Ammon's horn (tissue), 1 donor: ENCODE measurements at regions not wholly inside any gene's neighbourhood (a gene's known extent, or its start where the extent isn't known, plus 50 kb on each side); places are given as distances from the start of the nearest gene placed in this dataset.

Experiments
- DNase-seq: peaks from one replicate; pipeline ENCODE4 v3.0.0-alpha.2; 2016; ENCODE audit warnings: low spot score

DNA sequence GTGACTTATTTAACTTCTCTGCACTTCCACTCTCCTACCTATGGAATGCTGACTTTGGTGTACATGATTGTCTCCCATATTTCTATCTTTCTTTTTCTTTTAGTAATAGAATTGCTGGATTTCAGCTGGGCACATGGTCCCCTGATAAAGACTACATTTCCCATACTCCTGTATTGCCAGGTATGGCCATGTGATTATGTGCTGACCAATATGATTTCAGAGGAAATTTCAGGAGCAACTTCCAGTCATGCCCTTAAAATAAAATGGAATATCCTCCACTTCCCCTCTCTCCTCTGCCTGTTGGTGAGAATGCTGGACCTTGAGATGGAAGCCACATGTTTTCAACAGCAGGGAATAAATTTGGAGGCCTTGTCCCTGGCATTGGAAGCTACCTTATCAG lies 130.7 kb upstream of the IGSF21 start:
- DNase-seq: no peak

DNA sequence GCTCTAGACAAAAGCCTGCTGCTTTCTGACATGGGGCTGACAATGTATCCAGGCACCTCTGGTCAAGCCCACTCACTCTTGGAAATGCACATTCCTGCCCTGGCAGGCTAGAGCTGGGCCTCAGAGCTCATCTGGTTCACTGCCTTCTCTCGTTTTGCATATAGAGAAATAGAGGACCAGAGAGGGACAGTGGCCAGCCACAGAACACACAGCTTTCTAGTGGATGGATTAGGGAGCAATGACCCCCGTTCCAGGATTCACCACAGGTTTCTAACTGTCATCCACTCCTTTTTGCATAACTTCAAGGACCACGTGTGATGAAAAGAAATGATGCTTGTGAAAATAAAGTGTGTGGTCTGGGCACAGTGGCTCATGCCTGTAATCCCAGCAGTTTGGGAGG lies 129.6 kb upstream of the IGSF21 start:
- DNase-seq: no peak

DNA sequence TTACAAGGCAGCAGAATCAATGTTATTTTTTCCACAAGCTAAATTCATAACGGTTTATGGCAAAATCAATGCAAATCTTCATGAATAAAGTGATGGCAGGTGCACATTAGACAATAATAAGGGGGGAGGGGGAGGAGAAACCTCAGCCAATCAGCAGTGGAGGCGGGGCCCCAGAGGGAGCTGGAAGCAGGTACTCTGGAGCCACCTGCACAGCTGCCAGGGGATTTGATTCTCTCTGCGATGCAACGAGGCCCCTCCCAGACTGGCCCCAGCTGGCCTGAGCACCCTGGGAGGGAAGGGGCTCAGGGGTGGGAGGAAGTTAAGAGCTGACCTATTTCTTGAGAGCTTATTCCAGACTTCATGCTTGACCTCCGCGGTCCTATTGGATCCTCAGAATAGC lies 127.8 kb upstream of the IGSF21 start:
- DNase-seq: no peak

DNA sequence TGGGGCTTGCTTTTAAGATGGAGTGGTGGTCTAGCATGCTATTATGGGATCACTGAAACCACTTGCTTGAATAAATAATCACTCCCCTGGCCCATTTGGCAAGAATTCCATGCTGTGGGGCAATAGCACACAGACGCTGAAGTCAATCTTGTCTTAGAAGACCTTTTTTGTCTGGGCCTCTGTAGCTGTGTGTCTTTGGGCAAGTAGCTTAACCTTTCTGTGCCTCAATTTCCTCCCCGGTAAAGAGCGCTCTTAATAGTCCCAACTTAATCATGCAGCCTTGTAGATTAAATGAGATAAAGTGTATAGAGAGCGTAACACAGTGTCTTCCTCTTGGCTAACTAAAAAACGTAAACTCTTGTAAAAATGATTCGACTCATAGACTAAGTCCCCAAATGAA lies 125.4 kb upstream of the IGSF21 start:
- no peak for DNase-seq

DNA sequence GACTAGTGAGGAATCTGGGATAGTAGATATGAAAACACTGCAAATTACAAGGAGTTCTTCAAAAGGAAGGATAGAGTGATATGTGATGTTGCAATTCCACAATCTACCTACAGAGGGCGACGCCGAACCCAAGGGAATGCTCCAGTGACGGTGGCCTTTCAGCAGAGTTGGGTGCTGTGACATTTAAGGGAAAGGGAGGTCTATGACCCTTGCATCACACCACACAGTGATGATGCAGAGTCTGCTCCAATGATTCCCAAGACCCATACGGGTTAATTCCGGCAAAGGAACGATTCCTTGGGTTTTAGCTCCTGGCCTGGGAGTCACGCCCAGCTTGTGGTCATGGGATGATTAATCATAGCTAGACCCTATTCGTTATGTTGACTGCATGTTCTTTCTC lies 123.0 kb upstream of the IGSF21 start:
- peak; percentile 25 for DNase-seq

DNA sequence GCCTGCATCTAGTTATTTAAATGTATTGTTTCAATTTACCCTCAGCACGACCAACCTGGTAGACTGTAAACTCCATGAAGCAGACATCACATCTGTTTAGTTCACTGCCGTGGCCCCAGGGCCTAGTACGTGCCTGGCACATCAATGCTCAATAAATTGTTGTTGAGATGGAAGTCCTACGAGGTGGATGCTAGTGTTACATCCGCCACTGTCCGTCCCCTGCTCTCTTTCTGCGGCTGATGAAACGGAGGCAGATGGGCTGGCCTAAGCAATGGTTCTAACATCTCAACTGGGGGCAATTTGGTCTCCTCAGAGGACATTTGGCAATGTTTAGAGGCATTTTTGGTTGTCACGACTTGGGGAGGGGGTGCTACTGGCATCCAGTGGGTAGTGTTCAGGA lies 121.4 kb upstream of the IGSF21 start:
- no peak for DNase-seq

DNA sequence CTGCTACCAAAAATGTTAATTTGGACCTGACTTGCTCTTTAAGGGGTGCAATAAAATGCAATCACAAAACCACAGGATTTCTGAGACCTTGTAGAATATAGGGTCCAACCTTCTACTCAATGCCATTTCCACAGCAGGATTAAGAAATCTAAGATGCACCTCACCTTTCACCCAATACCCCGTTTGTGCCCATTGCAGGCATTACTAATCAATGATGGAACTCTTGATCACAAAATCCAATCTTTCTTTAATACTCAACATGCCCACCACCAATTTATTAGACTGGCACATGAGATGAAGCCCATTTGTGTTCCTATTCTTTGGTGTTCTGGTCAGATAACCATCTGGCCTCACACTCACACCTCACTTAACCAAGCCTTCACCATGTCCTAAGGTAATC lies 117.2 kb upstream of the IGSF21 start:
- no peak for DNase-seq

DNA sequence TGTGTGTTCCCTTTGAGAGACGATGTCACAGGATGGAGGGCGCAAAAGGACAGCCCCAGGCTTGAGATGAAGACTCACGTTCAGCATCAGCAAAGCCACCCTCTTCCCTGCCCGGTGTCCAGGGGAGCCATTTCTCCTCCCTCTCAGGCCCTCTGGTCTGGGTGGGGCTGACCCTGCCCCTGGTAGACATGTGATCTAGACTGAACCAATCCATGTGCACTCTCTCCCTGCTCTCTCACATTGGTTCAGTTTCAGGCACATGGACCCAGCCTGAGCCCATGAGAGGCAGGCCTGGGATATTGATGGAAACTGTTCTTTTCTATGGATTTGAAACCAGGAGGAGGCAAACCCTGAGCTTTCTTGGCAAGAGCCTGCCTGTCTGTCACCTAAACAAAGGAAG lies 115.6 kb upstream of the IGSF21 start:
- no peak for DNase-seq

DNA sequence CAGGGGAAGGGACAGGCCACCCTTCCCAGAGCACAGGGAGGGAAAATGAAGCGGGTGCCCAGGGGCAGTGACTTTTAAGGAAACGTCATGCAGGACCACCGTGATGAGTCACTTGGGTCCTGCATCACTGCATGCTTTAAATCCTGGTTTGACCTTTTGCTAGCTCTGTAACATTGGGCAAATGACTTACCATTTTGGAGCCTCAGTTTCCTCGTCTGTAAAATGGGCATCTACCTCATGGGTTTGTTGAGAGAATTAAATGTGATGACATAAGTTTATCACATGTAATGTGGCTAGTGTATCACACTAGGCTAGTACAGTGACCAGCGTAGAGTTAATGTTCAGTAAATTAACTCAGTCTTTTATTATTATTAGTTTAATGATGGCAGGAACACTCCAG lies 114.8 kb upstream of the IGSF21 start:
- DNase-seq: no peak

DNA sequence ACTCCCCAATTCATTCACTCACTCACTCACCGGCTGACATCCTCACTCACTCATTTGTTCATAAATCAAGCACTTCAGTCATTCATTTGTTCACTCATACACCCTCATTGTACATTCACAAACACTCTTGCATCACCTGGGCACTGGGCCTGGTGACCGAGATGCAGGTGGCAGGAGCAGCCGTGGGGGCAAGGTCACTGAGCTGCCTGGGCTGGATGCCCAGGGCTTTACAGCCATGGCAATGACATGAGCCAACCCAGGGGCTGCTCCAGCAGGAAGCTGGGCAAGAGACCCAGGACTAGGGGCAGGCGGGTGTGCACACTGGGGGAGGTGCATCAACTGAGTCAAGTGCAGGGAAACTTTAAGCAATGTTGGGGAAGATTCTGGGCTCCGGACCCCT lies 113.6 kb upstream of the IGSF21 start:
- no peak for DNase-seq

DNA sequence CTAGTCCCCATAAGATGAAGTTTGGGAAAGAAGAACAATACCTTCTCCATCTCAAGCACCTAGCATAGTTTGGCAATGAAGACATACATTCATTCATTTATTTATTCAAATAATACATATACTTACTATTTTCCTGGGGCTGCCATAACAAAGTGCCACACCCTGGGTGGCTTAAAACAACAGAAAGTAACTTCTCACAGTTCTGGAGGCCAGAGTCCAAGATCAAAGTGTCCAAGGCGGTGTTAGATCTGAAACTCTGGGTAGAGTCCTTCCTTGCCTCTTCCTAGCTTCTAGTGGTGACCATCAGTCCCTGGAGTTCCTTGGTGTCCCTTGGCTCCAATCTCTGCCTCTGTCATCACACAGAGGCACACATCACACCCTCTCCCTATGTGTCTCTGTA lies 112.1 kb upstream of the IGSF21 start:
- no peak for DNase-seq

DNA sequence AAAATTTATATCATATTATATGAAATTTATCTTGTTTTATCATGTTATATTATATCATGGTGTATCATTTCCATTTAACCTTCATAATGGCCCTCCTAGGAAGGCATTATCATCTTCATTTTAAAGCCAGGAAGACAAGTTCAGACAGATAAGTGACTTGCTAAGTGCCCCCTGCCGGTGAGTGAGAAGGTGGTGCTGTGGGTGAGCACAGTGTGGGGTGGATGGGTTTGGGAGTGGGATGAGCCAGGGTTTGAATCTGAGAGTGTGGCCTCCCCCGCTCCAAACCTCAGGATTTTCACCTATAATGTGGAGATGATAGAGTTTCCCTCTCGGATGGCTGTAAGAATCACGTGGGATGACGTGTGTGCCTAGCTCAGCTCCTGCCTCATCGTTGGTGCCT lies 108.7 kb upstream of the IGSF21 start:
- DNase-seq: no peak

DNA sequence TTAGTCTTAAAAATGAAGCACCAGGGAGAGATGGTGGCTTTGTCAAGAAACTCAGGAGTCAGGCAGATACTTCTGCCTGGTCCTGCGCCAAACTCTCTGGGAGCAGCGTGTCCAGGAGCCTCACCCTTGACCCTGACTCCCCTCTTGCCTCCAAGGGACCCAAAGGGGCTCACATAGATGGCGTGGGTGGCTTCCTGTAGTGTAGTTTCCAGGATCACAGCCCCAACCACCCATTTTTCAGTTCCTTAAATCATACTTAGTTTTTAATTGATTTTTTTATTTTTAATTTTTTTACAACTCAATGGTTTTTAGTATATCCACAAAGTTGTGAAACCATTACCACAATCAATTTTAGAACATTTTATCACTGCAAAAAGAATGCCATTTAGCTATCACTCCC lies 107.7 kb upstream of the IGSF21 start:
- no peak for DNase-seq

DNA sequence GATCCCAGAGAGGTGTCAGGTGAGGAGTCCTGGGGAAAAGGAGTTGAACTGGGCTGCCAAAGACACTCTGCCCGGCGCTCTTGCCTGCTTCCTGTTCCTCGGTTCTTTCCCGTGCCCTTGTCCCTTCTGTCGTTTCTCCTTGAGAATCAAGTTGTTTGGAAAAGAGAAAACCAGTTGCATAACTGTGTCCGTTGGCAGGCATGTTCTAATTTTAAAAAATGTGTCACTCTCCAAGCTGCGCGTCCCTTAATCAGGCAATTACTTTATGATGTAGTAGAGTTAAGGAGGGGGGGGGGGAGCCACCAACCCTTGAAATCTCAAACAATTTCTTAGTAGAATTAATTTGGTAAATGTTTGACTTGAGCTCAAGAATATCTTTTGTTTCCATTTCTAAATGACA lies 105.9 kb upstream of the IGSF21 start:
- peak; percentile 19 for DNase-seq

DNA sequence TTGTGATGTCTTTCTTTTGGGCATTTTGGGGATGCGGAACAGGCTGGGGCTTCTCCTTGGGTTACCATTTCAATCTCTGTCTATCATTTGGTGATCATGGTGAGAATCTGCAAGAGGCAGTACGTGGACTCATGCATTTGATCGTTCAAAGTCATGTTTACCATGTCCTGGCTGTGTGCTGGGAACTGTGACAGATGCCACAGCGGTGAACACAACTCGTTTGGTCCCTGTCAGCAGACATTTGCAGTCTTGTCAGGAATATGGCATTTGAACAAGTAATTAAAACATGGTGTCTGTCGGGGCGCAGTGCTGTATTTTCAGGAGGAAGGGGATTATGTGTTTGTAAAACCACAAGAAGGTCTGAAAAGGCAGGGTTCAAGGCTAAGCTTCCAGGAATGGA lies 103.3 kb upstream of the IGSF21 start:
- DNase-seq: no peak

DNA sequence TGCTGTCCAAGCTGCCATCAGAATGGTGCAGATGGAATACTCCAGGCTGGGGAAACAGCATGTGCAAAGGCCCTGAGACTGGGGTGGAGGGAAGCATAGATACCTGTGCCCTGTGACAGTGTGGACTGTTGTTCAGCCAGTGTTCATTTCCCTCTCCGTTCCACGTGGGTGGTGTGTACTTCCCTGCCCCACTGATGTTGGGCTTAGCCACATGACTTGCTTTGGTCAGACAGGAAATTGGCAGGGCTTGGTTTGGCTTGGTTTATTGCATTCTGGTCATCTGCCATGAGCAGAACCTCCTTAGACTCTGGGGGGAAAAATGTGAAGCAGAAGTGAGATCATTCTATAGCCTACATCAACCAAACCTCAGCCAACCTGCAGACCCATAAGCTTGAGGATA lies 102.4 kb upstream of the IGSF21 start:
- peak; percentile 55 for DNase-seq

DNA sequence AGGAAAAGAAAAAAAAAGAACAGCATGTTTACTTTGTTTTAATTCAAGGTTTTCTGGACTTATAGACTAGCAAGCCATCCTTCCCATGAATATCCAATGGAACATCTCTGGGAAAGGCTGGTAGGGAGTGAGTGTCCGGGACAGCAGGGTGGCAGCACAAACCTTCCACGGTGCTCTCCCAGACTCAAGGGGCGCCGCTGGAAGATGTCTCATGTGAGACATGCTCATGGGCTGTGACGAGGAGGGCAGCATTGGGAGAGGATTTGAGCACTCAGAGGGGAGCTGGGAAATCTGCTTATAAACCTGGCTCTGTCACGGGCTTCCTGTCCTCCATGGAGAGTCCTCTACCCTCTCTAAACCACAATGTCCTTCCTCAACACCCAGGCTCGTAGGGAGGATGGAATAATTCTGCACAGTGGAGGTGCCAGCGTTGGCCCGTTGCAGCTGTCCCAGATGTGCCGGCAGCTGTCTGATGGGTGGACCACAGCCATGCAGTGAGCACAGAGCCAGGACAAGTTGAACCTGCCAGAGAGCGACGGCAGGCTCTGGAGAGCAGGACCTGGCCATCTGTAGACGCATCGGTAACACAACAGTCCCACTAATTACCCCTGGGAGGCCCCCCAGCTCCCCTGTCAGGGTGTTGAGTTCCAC lies 100.1 kb upstream of the IGSF21 start:
- no peak for DNase-seq

DNA sequence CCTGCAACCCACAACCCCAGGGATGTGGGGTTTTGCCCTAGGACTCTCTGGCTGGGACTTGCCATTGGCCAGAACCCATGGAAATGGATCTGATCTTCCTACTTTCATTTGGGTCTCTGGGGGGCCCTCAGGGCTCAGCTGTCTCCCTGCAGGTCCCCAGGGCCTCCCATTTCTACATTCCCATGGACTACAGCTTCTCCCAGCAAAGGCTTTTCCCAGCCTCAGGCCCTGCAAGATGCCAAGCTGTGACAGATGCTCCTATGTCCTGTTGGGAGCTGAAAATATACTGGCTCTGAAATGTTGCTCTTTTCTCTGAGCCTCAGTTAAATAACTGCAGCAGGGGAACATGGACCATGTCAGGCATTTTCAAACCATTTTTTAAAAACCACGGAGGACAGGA lies 99.5 kb upstream of the IGSF21 start:
- no peak for DNase-seq

DNA sequence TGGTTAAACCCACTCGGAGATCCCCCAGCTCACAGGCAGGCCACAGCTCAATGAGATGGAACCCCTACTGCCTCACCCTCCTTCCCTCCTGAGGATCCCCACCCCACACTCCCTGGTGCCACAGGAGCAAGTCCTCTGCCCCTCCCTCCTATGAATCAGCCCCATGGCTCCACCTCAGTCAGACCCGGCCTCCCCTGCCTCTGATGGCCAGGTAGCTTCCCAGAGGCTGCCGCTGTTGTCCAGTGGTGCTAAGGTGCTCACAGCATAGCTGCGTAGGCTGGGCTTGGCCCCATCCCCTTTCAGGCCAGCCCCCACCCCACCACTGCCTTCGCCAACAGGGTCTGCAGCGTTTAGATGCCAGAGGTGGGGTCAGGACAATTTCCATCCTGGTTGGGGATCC lies 98.5 kb upstream of the IGSF21 start:
- DNase-seq: no peak

DNA sequence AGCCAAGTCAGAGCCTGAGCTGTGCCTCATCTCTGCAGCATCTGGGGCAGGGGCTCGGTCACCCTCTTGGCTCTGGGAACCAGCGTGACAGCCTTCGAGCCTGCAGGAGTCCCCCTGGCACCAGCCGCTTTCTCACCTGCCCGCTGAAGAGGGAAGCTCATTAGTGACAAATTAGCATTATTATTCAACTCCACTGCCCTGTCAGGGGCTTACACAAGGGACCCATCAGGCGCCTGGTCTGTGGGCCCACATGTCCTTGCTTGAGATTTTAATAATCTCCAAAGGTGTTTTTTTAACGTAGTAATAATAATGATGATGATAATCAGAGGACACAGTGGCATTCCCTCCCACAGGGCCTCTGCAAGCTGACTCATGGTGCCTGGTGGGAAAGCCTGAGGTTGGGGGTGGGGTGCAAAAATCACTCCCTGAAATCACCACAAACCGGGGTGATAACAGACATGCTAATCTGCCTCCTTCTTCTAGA lies 98.1 kb upstream of the IGSF21 start:
- DNase-seq: no peak

DNA sequence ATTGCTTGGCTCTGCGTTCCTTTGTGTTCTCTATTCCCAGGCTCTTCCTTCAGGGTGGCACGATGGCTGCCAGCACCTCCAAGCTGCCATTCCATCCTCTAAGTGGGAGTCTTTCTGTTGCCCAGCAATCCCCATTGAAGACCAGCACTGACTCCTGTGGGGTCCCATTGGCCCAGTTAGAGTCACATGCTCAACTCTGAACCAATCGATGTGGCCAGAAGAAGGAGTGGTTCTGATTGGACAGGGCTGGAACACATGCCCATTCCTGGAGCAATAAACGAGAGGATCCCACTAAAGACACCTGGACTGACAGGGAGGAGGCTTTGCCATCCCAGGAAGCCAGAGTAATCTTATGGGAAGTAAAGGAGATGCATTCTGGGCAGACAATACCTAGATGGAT lies 97.2 kb upstream of the IGSF21 start:
- DNase-seq: no peak

DNA sequence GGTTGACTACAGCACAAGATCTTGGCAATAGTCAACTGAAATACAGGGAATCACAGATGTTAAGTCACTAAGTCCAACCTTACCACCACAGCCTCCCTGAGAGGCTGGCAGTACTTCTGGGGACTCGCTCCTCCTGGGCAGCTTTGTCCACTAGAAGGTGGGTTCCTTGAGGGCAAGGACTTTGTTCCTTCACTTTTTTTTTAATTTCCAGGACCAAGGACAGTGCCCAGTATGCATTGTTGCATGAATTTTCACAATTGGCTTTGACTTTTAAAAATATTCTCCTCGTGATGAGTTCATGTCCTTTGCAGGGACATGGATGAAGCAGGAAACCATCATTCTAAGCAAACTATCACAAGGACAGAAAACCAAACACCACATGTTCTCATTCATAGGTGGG lies 96.7 kb upstream of the IGSF21 start:
- DNase-seq: no peak

DNA sequence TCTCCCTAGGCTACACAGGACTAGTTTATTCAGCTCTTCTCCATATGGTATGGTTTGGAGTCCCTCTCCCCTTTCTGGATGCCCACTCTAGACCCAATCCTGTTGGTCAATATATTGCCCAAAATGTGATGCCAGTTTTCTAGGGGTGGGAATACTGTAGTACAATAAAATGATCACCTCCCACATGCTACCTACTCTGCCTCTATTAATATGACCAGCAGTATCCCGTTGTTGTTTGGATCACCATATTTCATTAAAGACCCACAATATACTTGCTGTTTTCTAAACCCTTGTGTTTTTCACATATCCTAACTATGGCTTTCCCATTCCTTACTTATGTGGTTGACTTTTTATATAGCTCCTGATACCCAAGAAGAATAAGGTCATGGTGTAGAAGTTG lies 95.9 kb upstream of the IGSF21 start:
- DNase-seq: no peak

DNA sequence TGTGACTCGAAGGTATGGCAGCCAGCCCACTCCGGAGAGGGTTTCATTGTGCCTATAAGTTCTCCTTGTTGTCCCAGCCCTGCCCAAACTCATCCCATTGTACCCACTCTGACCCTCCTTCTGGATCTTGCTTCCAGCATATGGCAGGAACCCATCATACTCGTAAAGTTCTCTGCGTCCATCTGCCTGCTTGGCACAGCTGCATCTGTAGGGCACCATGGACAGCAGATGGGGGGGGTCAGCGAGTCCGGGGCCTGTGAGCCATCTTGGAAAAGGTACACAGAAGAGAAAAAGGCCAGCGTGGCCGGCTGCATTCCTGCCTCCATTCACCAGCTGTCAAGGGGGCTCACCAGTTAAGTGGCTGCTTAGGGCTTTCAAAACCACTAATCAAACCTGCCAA lies 94.9 kb upstream of the IGSF21 start:
- DNase-seq: no peak

DNA sequence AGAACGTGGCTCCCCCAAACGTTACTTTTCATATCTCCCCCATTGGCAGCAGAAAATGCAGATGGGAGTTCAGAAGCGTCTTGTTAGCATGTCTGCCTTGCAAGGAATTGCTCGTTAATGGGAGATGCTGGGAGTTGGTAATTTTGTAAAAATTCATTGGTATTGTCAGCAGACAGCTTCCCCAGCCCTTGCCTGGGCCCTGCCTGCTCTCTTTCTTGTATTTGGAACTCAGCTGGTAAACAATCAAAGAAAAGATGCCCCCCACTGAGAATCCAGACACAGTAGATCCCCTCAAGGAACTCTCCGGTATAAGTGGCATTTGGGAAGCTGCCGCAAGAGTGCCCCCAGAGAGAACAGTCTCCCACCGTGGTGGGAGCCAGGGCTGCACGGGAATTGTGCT lies 94.4 kb upstream of the IGSF21 start:
- DNase-seq: no peak
